CD4-positive, alpha-beta T cell (primary cell): ENCODE measurements at regions not wholly inside any gene's neighbourhood (a gene's known extent, or its start where the extent isn't known, plus 50 kb on each side); places are given as distances from the start of the nearest gene placed in this dataset.

ENCODE experiments used
- ATAC-seq: fragments of 200-7000 bp; cut with Tn5 transposase; one replicate; pipeline ENCODE4 v1.10.0; 2022; ENCODE audit warnings: mild to moderate bottlenecking; ENCODE audit not compliant: poor library complexity
- CTCF ChIA-PET: fragments of 350-600 bp; sonication (Branson Sonifier 250); formaldehyde crosslinking; loops from one replicate; lab custom pipeline; 2021; ENCODE audit warnings: antibody characterized with exemption, inconsistent platforms; lab: Charles Lee
- POLR2A ChIA-PET: fragments of 350-600 bp; sonication (Branson Sonifier 250); formaldehyde crosslinking; loops from one replicate; lab custom pipeline; 2021; ENCODE audit warnings: antibody characterized with exemption, inconsistent platforms; lab: Charles Lee
- DNase-seq, 14 experiments: peaks; one replicate each; pipeline ENCODE4 v3.0.0-alpha.2; 2013 to 2020; ENCODE audit warnings: mixed read lengths in 2 of 14
- H3K27ac ChIP-seq, 2 donors: one replicate each; pipeline versions ENCODE4 v1.5.1 to v1.7.0; 2013; ENCODE audit warnings: low read length in 2 of 2, low read depth in 1 of 2, mild to moderate bottlenecking in 1 of 2
- H3K27me3 ChIP-seq, 2 experiments: 1 replicate in 1 of 2; 2 replicates in 1 of 2; pipeline versions ENCODE4 v1.6.1 to v1.7.0; 2013; ENCODE audit warnings: low read length in 2 of 2, control low read depth in 1 of 2, mild to moderate bottlenecking in 1 of 2, moderate library complexity in 1 of 2; ENCODE audit not compliant: insufficient read depth in 2 of 2, control insufficient read depth in 1 of 2
- H3K36me3 ChIP-seq: one replicate; pipeline ENCODE4 v1.6.1; 2013; ENCODE audit warnings: low read length, control low read depth; ENCODE audit not compliant: insufficient read depth
- H3K4me1 ChIP-seq: one replicate; pipeline ENCODE4 v1.6.1; 2013; ENCODE audit warnings: low read length, control low read depth; ENCODE audit not compliant: insufficient read depth
- H3K4me3 ChIP-seq: one replicate; pipeline ENCODE4 v1.5.1; 2013; ENCODE audit warnings: mild to moderate bottlenecking, low read length, moderate library complexity
- H3K9me3 ChIP-seq, 2 experiments: 1 replicate in 1 of 2; 2 replicates in 1 of 2; pipeline versions ENCODE4 v1.6.1 to v1.7.0; 2013; ENCODE audit warnings: low read length in 2 of 2, mild to moderate bottlenecking in 2 of 2, control low read depth in 1 of 2, moderate library complexity in 1 of 2; ENCODE audit not compliant: control insufficient read depth in 1 of 2, insufficient read depth in 1 of 2
- H3K27ac Mint-ChIP-seq: one replicate; pipeline ENCODE4 v1.8.0; 2020; ENCODE audit warnings: mixed read lengths
- H3K27me3 Mint-ChIP-seq: one replicate; pipeline ENCODE4 v1.8.0; 2021; ENCODE audit warnings: mixed read lengths
- H3K36me3 Mint-ChIP-seq: one replicate; pipeline ENCODE4 v1.8.0; 2021; ENCODE audit warnings: low read depth, mixed read lengths
- H3K4me1 Mint-ChIP-seq: one replicate; pipeline ENCODE4 v1.8.0; 2021; ENCODE audit warnings: low read depth, mixed read lengths
- H3K4me3 Mint-ChIP-seq: one replicate; pipeline ENCODE4 v1.8.0; 2020; ENCODE audit warnings: mild to moderate bottlenecking, mixed read lengths
- H3K9me3 Mint-ChIP-seq: one replicate; pipeline ENCODE4 v1.8.0; 2020; ENCODE audit warnings: mixed read lengths
- CTCF ChIP-seq: fragments of 200-600 bp; IDR thresholded peaks from one replicate; pipeline ENCODE4 v1.8.0; 2022; ENCODE audit warnings: antibody characterized with exemption, mild to moderate bottlenecking
- intact Hi-C, 2 experiments: fragments of 100-400 bp; cut with DNase I in 1 of 2; cut with micrococcal nuclease in 1 of 2; formaldehyde crosslinking; loops; one replicate each; pipeline versions ENCODE4 v1.15.1 to v1.9.0; 2023 to 2025; cut with DNase I, micrococcal nuclease

GRCh38 chr13:99133848-99134247 is 66.8 kb upstream of the UBAC2 start:
- intact Hi-C loops, result no loop called here

GRCh38 chr13:99135591-99135990 is 65.1 kb upstream of the UBAC2 start:
- H3K4me3 Mint-ChIP-seq, result no peak overlapping the region
- Histone ChIP-seq H3K36me3 (no peaks in the 10 kb centered on the region), H3K27ac (no peak overlapping the region), H3K27me3 (no peaks in the 10 kb centered on the region), H3K4me1 (no peaks in the 10 kb centered on the region), H3K4me3 (no peak overlapping the region), H3K9me3 (no peaks in the 10 kb centered on the region)
- TF ChIP-seq CTCF, result no peak
- ChIA-PET CTCF (no interaction called here), POLR2A (no interaction called here)
- no peaks in the 10 kb centered on the region for H3K27me3 Mint-ChIP-seq
- ATAC-seq (no peak), DNase-seq (no peak)
- H3K36me3 Mint-ChIP-seq, result no peaks in the 10 kb centered on the region
- H3K9me3 Mint-ChIP-seq, result no peaks in the 10 kb centered on the region
- H3K27ac Mint-ChIP-seq, result no peak overlapping the region
- intact Hi-C loops, result no loop called here
- H3K4me1 Mint-ChIP-seq, result no peaks in the 10 kb centered on the region

More at GRCh38 chr13:99133848-99134247, 66.8 kb upstream of the UBAC2 start:
- DNase-seq (no peak), ATAC-seq (no peak)
- Histone ChIP-seq H3K4me3 (no peak overlapping the region), H3K9me3 (no peaks in the 10 kb centered on the region), H3K36me3 (no peaks in the 10 kb centered on the region), H3K27me3 (no peaks in the 10 kb centered on the region), H3K27ac (no peak overlapping the region), H3K4me1 (no peaks in the 10 kb centered on the region)
- H3K9me3 Mint-ChIP-seq, result no peaks in the 10 kb centered on the region
- ChIA-PET CTCF (no interaction called here), POLR2A (no interaction called here)
- H3K4me3 Mint-ChIP-seq, result no peak overlapping the region
- no peaks in the 10 kb centered on the region for H3K4me1 Mint-ChIP-seq
- no peaks in the 10 kb centered on the region for H3K27me3 Mint-ChIP-seq
- H3K36me3 Mint-ChIP-seq, result no peaks in the 10 kb centered on the region
- TF ChIP-seq CTCF, result no peak
- no peak overlapping the region for H3K27ac Mint-ChIP-seq

GRCh38 chr13:99136427-99136954 is 64.2 kb upstream of the UBAC2 start:
- ATAC-seq, result no peak
- CTCF ChIA-PET, result no interaction called here

More at GRCh38 chr13:99136427-99136954, 64.2 kb upstream of the UBAC2 start:
- H3K4me3 Mint-ChIP-seq, result no peak overlapping the region
- H3K36me3 Mint-ChIP-seq, result no peaks in the 10 kb centered on the region
- H3K4me1 Mint-ChIP-seq, result no peaks in the 10 kb centered on the region
- H3K9me3 Mint-ChIP-seq, result no peaks in the 10 kb centered on the region
- H3K27ac ChIP-seq, result no peak overlapping the region
- H3K27me3 Mint-ChIP-seq, result no peaks in the 10 kb centered on the region
- no peak for DNase-seq
- no peak overlapping the region for H3K27ac Mint-ChIP-seq
- no peaks in the 10 kb centered on the region for H3K9me3 ChIP-seq
- no peak overlapping the region for H3K4me3 ChIP-seq
- no peak for TF ChIP-seq CTCF
- no peaks in the 10 kb centered on the region for H3K36me3 ChIP-seq
- H3K4me1 ChIP-seq, result no peaks in the 10 kb centered on the region
- intact Hi-C loops, result no loop called here
- H3K27me3 ChIP-seq, result no peaks in the 10 kb centered on the region
- POLR2A ChIA-PET, result no interaction called here
